Neural cell (in vitro differentiated cells): ENCODE measurements at regions not wholly inside any gene's neighbourhood (a gene's known extent, or its start where the extent isn't known, plus 50 kb on each side); places are given as distances from the start of the nearest gene placed in this dataset.

ENCODE experiments used
- H2AFZ ChIP-seq: fragments of 200-600, 300-800 bp; sonication (generic), shearing (Covaris generic); 2 replicates; pipeline ENCODE4 v1.6.0; 2014; ENCODE audit warnings: low read depth, mild to moderate bottlenecking, antibody characterized with exemption, low read length, moderate library complexity
- H3F3A ChIP-seq: fragments of 200-600 bp; shearing (Covaris generic); 2 replicates; pipeline ENCODE4 v1.6.1; 2016; ENCODE audit warnings: mild to moderate bottlenecking, moderate library complexity, mixed read lengths, antibody characterized with exemption, low read length; ENCODE audit not compliant: insufficient read depth, poor library complexity, severe bottlenecking
- H3K27ac ChIP-seq: fragments of 200-600, 300-800 bp; sonication (generic), shearing (Covaris generic); 2 replicates; pipeline ENCODE4 v1.5.1; 2014; ENCODE audit warnings: mild to moderate bottlenecking, low read length, moderate library complexity
- H3K27me3 ChIP-seq: fragments of 300-800, 200-600 bp; sonication (generic), shearing (Covaris generic); 2 replicates; pipeline ENCODE4 v1.6.0; 2014; ENCODE audit warnings: mild to moderate bottlenecking, low read depth, low read length, moderate library complexity; ENCODE audit not compliant: insufficient read depth
- H3K36me3 ChIP-seq: fragments of 300-800, 200-600 bp; sonication (generic), shearing (Covaris generic); 2 replicates; pipeline ENCODE4 v1.5.1; 2014; ENCODE audit warnings: mild to moderate bottlenecking, antibody characterized with exemption, low read length, moderate library complexity; ENCODE audit not compliant: insufficient read depth
- H3K4me2 ChIP-seq: fragments of 300-800, 200-600 bp; sonication (generic), shearing (Covaris generic); 2 replicates; pipeline ENCODE4 v1.6.0; 2014; ENCODE audit warnings: mild to moderate bottlenecking, low read length
- H3K4me3 ChIP-seq: fragments of 300-800, 200-600 bp; sonication (generic), shearing (Covaris generic); 2 replicates; pipeline ENCODE4 v1.5.1; 2014; ENCODE audit warnings: mild to moderate bottlenecking, low read length, moderate library complexity
- H3K79me2 ChIP-seq: fragments of 200-600 bp; shearing (Covaris generic); replicated peaks from 2 replicates; pipeline ENCODE4 v1.6.0; 2014; ENCODE audit warnings: mild to moderate bottlenecking, low read length, moderate library complexity; ENCODE audit not compliant: insufficient read depth
- H3K9ac ChIP-seq: fragments of 300-800, 200-600 bp; sonication (generic), shearing (Covaris generic); 2 replicates; pipeline ENCODE4 v1.6.1; 2016; ENCODE audit warnings: mild to moderate bottlenecking, low read length, mixed read lengths
- H3K9me2 ChIP-seq: fragments of 200-600 bp; shearing (Covaris generic); 2 replicates; pipeline ENCODE4 v1.6.1; 2016; ENCODE audit warnings: mild to moderate bottlenecking, low read length, mixed read lengths; ENCODE audit not compliant: insufficient read depth
- H3K9me3 ChIP-seq: fragments of 200-600, 300-800 bp; sonication (generic), shearing (Covaris generic); 2 replicates; pipeline ENCODE4 v1.6.1; 2016; ENCODE audit warnings: mild to moderate bottlenecking, mixed run types, low read length, moderate library complexity, mixed read lengths
- H4K20me1 ChIP-seq: fragments of 200-600 bp; shearing (Covaris generic); 2 replicates; pipeline ENCODE4 v1.6.1; 2016; ENCODE audit warnings: mild to moderate bottlenecking, mixed run types; ENCODE audit not compliant: insufficient read depth
- EP300 ChIP-seq: fragments of 450-650 bp; conservative IDR thresholded peaks from 2 replicates; pipeline ENCODE4 v1.6.1; 2014; ENCODE audit warnings: antibody characterized with exemption, mild to moderate bottlenecking, moderate library complexity; ENCODE audit not compliant: poor library complexity, severe bottlenecking
- EZH2 ChIP-seq: fragments of 200-600, 300-800 bp; shearing (Covaris generic), sonication (generic); IDR thresholded peaks from 2 replicates; pipeline ENCODE4 v1.6.1; 2014; ENCODE audit warnings: antibody characterized with exemption, low read length, borderline replicate concordance, mild to moderate bottlenecking; ENCODE audit not compliant: insufficient read depth, poor library complexity, severe bottlenecking
- MXI1 ChIP-seq: fragments of 450-650 bp; conservative IDR thresholded peaks from 2 replicates; pipeline ENCODE4 v1.6.1; 2014; ENCODE audit warnings: antibody characterized with exemption, mild to moderate bottlenecking; ENCODE audit not compliant: poor library complexity, severe bottlenecking
- POLR2AphosphoS5 ChIP-seq: IDR thresholded peaks from 2 replicates; pipeline ENCODE4 v1.6.1; 2012
- RAD21 ChIP-seq: fragments of 450-650 bp; conservative IDR thresholded peaks from 2 replicates; pipeline ENCODE4 v1.6.1; 2014; ENCODE audit warnings: antibody characterized with exemption, mild to moderate bottlenecking, moderate library complexity
- SMC3 ChIP-seq: fragments of 450-650 bp; conservative IDR thresholded peaks from 2 replicates; pipeline ENCODE4 v1.6.1; 2014; ENCODE audit warnings: antibody characterized with exemption, mild to moderate bottlenecking, moderate library complexity; ENCODE audit not compliant: poor library complexity
- TAF1 ChIP-seq: IDR thresholded peaks from 2 replicates; pipeline ENCODE4 v1.6.1; 2012; ENCODE audit warnings: low read depth
- TF ChIP-seq, protein P1 (sequence below): IDR thresholded peaks from 2 replicates; pipeline ENCODE4 v1.6.1; 2012; ENCODE audit warnings: borderline replicate concordance
- TF ChIP-seq, protein P2 (sequence below): fragments of 450-650 bp; IDR thresholded peaks from 2 replicates; pipeline ENCODE4 v1.5.1; 2014; ENCODE audit warnings: antibody characterized with exemption, mild to moderate bottlenecking, moderate library complexity; ENCODE audit not compliant: poor library complexity, severe bottlenecking

GRCh38 chr16:79673635-79674034, 73.1 kb upstream of the MAF start:
- no peak overlapping the region for H3K9ac ChIP-seq
- no peak overlapping the region for H3K4me3 ChIP-seq
- TF ChIP-seq EP300 (no peak), TAF1 (no peak), EZH2 (no peak), RAD21 (no peak)
- TF ChIP-seq, protein P1, sequence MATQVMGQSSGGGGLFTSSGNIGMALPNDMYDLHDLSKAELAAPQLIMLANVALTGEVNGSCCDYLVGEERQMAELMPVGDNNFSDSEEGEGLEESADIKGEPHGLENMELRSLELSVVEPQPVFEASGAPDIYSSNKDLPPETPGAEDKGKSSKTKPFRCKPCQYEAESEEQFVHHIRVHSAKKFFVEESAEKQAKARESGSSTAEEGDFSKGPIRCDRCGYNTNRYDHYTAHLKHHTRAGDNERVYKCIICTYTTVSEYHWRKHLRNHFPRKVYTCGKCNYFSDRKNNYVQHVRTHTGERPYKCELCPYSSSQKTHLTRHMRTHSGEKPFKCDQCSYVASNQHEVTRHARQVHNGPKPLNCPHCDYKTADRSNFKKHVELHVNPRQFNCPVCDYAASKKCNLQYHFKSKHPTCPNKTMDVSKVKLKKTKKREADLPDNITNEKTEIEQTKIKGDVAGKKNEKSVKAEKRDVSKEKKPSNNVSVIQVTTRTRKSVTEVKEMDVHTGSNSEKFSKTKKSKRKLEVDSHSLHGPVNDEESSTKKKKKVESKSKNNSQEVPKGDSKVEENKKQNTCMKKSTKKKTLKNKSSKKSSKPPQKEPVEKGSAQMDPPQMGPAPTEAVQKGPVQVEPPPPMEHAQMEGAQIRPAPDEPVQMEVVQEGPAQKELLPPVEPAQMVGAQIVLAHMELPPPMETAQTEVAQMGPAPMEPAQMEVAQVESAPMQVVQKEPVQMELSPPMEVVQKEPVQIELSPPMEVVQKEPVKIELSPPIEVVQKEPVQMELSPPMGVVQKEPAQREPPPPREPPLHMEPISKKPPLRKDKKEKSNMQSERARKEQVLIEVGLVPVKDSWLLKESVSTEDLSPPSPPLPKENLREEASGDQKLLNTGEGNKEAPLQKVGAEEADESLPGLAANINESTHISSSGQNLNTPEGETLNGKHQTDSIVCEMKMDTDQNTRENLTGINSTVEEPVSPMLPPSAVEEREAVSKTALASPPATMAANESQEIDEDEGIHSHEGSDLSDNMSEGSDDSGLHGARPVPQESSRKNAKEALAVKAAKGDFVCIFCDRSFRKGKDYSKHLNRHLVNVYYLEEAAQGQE = no peak

DNA sequence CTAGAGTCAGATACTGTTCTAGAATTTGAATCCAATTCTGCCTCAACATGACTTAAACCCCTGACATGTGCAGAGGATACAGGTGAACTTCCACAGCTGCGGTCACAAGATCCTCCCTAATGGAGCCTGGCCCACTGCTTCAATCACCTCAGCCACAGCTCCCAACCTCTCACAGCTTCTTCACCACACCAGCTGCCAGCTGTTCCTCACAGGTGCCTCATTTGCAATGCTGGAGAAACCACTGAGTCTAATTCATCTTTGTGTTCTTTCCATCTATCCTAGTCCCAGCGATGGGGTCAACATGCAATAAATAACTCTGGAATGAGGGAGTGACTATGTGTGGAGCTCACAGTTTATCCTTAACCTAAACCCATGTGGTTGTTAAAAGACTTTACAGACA, 72.0 kb upstream of the MAF start:
- no peaks in the 10 kb centered on the region for H3F3A ChIP-seq
- no peak overlapping the region for H3K27ac ChIP-seq
- no peak overlapping the region for H2AFZ ChIP-seq
- H3K9me3 ChIP-seq = no peaks in the 10 kb centered on the region
- H3K79me2 ChIP-seq = no peaks in the 10 kb centered on the region
- no peaks in the 10 kb centered on the region for H4K20me1 ChIP-seq
- TF ChIP-seq MXI1 = no peak
- TF ChIP-seq, protein P1 = no peak
- TF ChIP-seq EZH2 = no peak
- TF ChIP-seq, protein P2, sequence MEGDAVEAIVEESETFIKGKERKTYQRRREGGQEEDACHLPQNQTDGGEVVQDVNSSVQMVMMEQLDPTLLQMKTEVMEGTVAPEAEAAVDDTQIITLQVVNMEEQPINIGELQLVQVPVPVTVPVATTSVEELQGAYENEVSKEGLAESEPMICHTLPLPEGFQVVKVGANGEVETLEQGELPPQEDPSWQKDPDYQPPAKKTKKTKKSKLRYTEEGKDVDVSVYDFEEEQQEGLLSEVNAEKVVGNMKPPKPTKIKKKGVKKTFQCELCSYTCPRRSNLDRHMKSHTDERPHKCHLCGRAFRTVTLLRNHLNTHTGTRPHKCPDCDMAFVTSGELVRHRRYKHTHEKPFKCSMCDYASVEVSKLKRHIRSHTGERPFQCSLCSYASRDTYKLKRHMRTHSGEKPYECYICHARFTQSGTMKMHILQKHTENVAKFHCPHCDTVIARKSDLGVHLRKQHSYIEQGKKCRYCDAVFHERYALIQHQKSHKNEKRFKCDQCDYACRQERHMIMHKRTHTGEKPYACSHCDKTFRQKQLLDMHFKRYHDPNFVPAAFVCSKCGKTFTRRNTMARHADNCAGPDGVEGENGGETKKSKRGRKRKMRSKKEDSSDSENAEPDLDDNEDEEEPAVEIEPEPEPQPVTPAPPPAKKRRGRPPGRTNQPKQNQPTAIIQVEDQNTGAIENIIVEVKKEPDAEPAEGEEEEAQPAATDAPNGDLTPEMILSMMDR = no peak
- no peak for TF ChIP-seq SMC3
- TF ChIP-seq POLR2AphosphoS5 = no peak
- TF ChIP-seq TAF1 = no peak
- TF ChIP-seq EP300 = no peak
- no peak for TF ChIP-seq RAD21
- no peak overlapping the region for H3K4me3 ChIP-seq
- no peaks in the 10 kb centered on the region for H3K9me2 ChIP-seq
- H3K36me3 ChIP-seq = no peaks in the 10 kb centered on the region
- H3K27me3 ChIP-seq = no peaks in the 10 kb centered on the region
- H3K9ac ChIP-seq = no peak overlapping the region
- H3K4me2 ChIP-seq = no peak overlapping the region

More at GRCh38 chr16:79673635-79674034, 73.1 kb upstream of the MAF start:
- Histone ChIP-seq H3K9me3 (no peaks in the 10 kb centered on the region), H3K36me3 (no peaks in the 10 kb centered on the region), H3F3A (no peaks in the 10 kb centered on the region), H4K20me1 (no peaks in the 10 kb centered on the region), H3K4me2 (no peak overlapping the region), H3K79me2 (no peaks in the 10 kb centered on the region), H3K9me2 (no peaks in the 10 kb centered on the region), H2AFZ (no peak overlapping the region), H3K27ac (no peak overlapping the region), H3K27me3 (no peaks in the 10 kb centered on the region)
